ENCODE measurements at regions not wholly inside any gene's neighbourhood (a gene's known extent, or its start where the extent isn't known, plus 50 kb on each side); places are given as distances from the start of the nearest gene placed in this dataset.
A peak's percentile ranks its signal among the peaks of the same experiment; 100 is the strongest.

- Mint-ChIP-seq H3K4me1 (no peaks in the 10 kb centered on the region), H3K4me3 (no peak overlapping the region), H3K9me3 (no peaks in the 10 kb centered on the region), H3K36me3 (no peaks in the 10 kb centered on the region), H3K27ac (no peak overlapping the region)
- DNase-seq (ENCODE audit: low spot score in 2 of 2) = no peak
- no peak for ATAC-seq
These were observed 670.2 kb downstream of the DIAPH3 start for GRCh38 chr13:59493436-59493965.

- DNase-seq (ENCODE audit: low spot score in 2 of 2) = no peak
These were observed 669.6 kb downstream of the DIAPH3 start for GRCh38 chr13:59494151-59494550.

DNA sequence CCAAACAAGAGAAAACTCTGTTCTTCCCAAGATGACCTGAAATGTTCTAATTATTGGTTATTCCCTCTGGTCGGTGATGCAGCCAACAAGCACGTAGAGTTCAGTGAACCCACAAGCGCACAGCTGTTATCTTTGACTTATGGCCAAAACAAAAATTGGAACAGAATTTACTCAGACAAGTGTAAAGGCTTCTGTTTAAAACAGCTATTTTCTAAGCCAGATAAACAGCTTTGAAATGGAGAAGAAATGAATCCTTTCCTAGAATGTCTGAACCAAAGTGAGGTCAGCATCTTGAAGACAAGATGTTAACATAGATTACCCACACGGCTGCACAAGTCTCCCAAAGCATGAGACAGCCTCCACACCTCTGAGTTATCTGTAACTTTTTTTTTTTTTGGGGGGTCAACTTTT lies 669.2 kb downstream of the DIAPH3 start:
- Mint-ChIP-seq H3K27ac (no peak overlapping the region), H3K36me3 (no peaks in the 10 kb centered on the region), H3K4me1 (no peaks in the 10 kb centered on the region), H3K9me3 (no peaks in the 10 kb centered on the region), H3K4me3 (no peak overlapping the region)
- no peak for DNase-seq (ENCODE audit: low spot score in 2 of 2)
- ATAC-seq = no peak

More at GRCh38 chr13:59494151-59494550, 669.6 kb downstream of the DIAPH3 start:
- Mint-ChIP-seq H3K36me3 (no peaks in the 10 kb centered on the region), H3K27ac (no peak overlapping the region), H3K9me3 (no peaks in the 10 kb centered on the region), H3K4me3 (no peak overlapping the region), H3K4me1 (no peaks in the 10 kb centered on the region)
- ATAC-seq = no peak

DNA sequence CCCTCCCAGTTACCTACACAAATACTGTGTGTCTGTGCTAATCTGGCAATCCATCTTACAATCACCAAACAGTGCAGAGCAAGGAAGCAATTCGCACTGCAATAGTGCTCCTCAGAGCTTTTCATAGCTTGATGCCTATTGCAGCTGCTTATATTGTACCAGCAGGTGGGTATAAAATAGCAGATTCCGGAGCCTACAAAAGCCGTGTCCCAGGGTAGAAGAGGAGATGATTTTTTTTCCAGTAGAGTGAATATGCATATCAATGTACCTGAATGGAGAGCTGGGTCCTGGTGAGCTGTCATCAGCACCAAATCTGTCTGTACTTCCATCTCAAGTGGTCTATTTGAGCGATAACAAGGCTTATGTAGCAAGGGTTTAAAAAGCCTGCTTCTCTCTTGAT lies 668.4 kb downstream of the DIAPH3 start:
- Mint-ChIP-seq H3K9me3 (no peaks in the 10 kb centered on the region), H3K27ac (no peak overlapping the region), H3K4me1 (no peaks in the 10 kb centered on the region), H3K36me3 (no peaks in the 10 kb centered on the region), H3K4me3 (no peak overlapping the region)
- ATAC-seq (no peak), DNase-seq (ENCODE audit: low spot score in 2 of 2) (no peak)

- H3K4me1 Mint-ChIP-seq = no peaks in the 10 kb centered on the region
- H3K36me3 Mint-ChIP-seq = no peaks in the 10 kb centered on the region
- H3K4me3 Mint-ChIP-seq = no peak overlapping the region
- ATAC-seq = no peak
- H3K9me3 Mint-ChIP-seq = no peaks in the 10 kb centered on the region
- no peak overlapping the region for H3K27ac Mint-ChIP-seq
- no peak for DNase-seq (ENCODE audit: low spot score in 2 of 2)
These were observed 667.7 kb downstream of the DIAPH3 start for GRCh38 chr13:59495936-59496512.

GRCh38 chr13:59497621-59498247 lies 666.0 kb downstream of the DIAPH3 start:
- ATAC-seq (peak; percentile 28), DNase-seq (ENCODE audit: low spot score in 2 of 2) (no peak)
- H3K27ac Mint-ChIP-seq = no peak overlapping the region
- H3K36me3 Mint-ChIP-seq = no peaks in the 10 kb centered on the region
- H3K9me3 Mint-ChIP-seq = no peaks in the 10 kb centered on the region
- H3K4me1 Mint-ChIP-seq = no peaks in the 10 kb centered on the region
- no peak overlapping the region for H3K4me3 Mint-ChIP-seq

DNA sequence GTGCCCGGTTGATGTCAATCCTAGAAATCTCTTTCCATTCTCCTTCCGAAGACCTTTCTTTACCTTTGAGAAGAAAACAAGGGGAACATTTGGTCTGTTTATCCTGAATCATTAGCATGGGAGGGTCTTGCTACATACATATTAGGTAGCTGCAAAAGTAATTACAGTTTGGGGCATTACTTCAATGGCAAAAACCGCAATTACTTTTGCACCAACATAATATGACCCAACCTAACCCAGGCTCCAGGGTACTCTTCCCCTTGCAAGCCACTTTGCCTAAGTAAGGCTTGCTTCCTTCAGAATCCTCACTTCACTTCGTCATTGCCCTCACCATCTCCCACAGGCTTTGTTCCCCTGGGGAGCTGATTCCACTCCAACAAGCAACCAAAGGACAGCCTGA lies 662.7 kb downstream of the DIAPH3 start:
- H3K9me3 Mint-ChIP-seq = no peaks in the 10 kb centered on the region
- no peak for ATAC-seq
- no peak overlapping the region for H3K27ac Mint-ChIP-seq
- H3K4me3 Mint-ChIP-seq = no peak overlapping the region
- no peaks in the 10 kb centered on the region for H3K36me3 Mint-ChIP-seq
- DNase-seq (ENCODE audit: low spot score in 2 of 2) = no peak
- H3K4me1 Mint-ChIP-seq = no peaks in the 10 kb centered on the region

DNA sequence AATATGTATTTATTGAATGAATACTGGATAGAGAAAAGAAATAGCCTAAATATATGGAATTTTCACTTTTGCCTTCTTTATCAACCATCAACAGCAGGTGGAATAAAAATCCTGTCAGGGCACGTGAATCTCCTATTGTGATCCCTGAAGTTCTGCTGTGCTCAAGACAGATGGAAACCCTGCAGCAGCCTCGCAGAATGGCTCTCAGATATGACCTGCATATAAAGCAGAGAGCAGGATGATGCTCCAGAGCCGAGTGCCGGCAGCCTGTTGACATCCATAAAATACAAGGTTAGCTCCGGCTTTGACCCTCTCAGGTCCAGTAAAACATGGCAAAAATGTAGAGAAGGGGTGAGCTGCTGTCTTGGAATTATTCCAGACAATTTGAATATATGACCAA lies 659.3 kb downstream of the DIAPH3 start:
- no peak for ATAC-seq
- no peaks in the 10 kb centered on the region for H3K4me1 Mint-ChIP-seq

DNA sequence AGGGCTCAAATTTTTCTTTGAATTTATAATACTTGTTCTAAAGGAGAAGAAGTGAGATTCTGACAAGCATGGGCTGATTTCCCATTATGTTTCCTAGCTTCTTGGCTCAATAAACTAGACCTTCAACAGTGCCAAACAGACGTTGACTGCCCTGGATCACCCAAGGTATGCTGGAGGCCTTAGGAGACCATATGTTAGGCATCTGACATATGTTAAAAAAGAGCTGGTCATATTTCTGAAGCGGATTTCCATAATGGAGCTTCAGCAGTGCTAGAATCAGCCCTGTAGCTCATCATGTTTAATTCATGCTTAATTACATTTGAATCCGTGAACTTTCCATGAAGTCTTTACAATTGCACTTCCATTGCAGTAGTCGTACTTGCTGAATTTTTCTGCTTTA lies 653.3 kb downstream of the DIAPH3 start:
- H3K4me1 Mint-ChIP-seq = no peaks in the 10 kb centered on the region
- no peak for ATAC-seq
- no peaks in the 10 kb centered on the region for H3K36me3 Mint-ChIP-seq
- DNase-seq (ENCODE audit: low spot score in 2 of 2) = no peak
- H3K27ac Mint-ChIP-seq = no peak overlapping the region
- H3K4me3 Mint-ChIP-seq = no peak overlapping the region
- H3K9me3 Mint-ChIP-seq = no peaks in the 10 kb centered on the region

More for the DNA sequence above, 659.3 kb downstream of the DIAPH3 start:
- no peak overlapping the region for H3K27ac Mint-ChIP-seq
- no peak overlapping the region for H3K4me3 Mint-ChIP-seq
- H3K36me3 Mint-ChIP-seq = no peaks in the 10 kb centered on the region
- H3K9me3 Mint-ChIP-seq = no peaks in the 10 kb centered on the region
- DNase-seq (ENCODE audit: low spot score in 2 of 2) = no peak

DNA sequence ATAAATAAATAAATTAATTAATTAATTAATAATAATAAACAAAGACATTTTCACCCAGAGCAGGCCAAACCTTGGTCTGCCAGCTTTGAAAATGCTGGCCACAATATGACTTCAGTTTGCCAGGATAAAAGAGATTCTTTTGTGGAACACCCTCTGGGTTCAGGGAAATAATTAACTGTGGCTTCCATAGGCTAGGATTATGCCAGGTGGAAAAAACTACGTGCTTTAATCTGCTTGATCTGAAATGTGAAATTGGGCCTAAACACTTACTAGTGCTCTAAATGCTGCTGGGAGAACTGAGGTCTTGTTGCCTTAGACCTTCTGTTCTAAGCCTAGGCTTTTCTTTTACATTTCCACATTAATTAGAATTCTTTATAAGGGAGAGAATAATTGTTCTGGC lies 650.0 kb downstream of the DIAPH3 start:
- no peak for ATAC-seq
- Mint-ChIP-seq H3K27ac (no peak overlapping the region), H3K4me1 (no peaks in the 10 kb centered on the region), H3K9me3 (no peaks in the 10 kb centered on the region), H3K4me3 (no peak overlapping the region), H3K36me3 (no peaks in the 10 kb centered on the region)
- DNase-seq (ENCODE audit: low spot score in 2 of 2) = no peak

- no peaks in the 10 kb centered on the region for H3K4me1 Mint-ChIP-seq
- no peaks in the 10 kb centered on the region for H3K36me3 Mint-ChIP-seq
- H3K4me3 Mint-ChIP-seq = no peak overlapping the region
- no peak overlapping the region for H3K27ac Mint-ChIP-seq
- DNase-seq (ENCODE audit: low spot score in 2 of 2) (no peak), ATAC-seq (no peak)
- H3K9me3 Mint-ChIP-seq = no peaks in the 10 kb centered on the region
These were observed 649.4 kb downstream of the DIAPH3 start for GRCh38 chr13:59514316-59514715.

DNA sequence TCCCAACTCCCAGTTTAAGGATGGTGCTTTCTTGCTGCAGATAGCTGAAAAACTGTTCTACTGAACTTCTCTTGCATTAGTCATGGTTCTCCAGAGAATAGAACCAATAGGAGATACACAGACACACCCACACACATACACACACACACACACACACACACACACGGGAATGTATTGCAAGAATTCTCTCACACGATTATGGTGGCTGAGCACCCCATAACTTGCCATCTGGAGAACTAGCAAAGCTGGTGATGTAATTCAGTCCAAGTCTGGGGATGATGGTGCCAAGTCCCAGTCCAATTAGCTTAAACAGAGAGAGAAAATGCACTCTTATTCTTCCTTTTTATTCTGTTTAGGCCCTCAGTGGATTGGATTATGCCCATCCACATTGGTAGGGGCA lies 643.9 kb downstream of the DIAPH3 start:
- DNase-seq (ENCODE audit: low spot score in 2 of 2) (no peak), ATAC-seq (no peak)
- Mint-ChIP-seq H3K36me3 (no peaks in the 10 kb centered on the region), H3K4me1 (no peaks in the 10 kb centered on the region), H3K27ac (no peak overlapping the region), H3K4me3 (no peak overlapping the region), H3K9me3 (no peaks in the 10 kb centered on the region)

DNA sequence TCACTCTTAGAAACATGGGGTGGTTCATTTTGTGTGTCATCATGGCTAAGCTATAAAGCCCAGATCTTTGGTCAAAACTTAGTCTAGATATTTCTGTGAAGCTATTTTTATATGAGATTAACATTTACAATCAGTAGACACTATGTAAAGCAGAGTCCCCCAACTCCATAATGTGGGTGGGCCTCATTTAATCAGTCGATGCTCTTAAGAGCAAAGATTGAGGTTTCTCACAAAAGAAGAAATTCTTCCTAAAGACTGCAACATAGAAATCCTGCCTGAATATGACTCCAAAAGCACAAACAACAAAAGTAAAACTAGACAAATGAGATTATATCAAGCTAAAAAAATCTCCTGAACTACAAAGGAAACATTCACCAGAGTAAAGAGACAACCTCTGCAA lies 642.2 kb downstream of the DIAPH3 start:
- H3K4me3 Mint-ChIP-seq = no peak overlapping the region
- H3K9me3 Mint-ChIP-seq = no peaks in the 10 kb centered on the region
- H3K36me3 Mint-ChIP-seq = no peaks in the 10 kb centered on the region
- H3K4me1 Mint-ChIP-seq = no peaks in the 10 kb centered on the region
- no peak overlapping the region for H3K27ac Mint-ChIP-seq
- DNase-seq (ENCODE audit: low spot score in 2 of 2) = no peak
- ATAC-seq = no peak

DNA sequence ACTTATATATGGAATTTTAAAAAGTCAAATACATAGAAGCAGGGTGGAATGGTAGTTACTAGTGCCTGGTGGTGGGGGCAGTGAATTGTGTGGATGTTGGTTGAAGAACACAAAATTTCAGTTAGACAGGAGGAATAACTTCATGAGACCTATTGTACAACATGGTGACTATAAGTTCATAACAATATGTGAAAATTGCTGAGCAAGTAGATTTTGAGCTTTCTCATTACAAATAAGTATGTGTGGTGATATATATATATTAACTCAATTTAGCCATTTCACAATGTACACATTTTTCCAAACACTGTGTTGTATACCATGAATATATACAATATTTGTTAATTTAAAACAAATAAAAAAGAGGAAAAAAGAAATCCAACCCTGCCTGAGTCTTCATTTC lies 641.1 kb downstream of the DIAPH3 start:
- Mint-ChIP-seq H3K36me3 (no peaks in the 10 kb centered on the region), H3K9me3 (no peaks in the 10 kb centered on the region), H3K4me3 (no peak overlapping the region), H3K4me1 (no peaks in the 10 kb centered on the region), H3K27ac (no peak overlapping the region)
- DNase-seq (ENCODE audit: low spot score in 2 of 2) (no peak), ATAC-seq (no peak)

- no peak overlapping the region for H3K4me3 Mint-ChIP-seq
- H3K36me3 Mint-ChIP-seq = no peaks in the 10 kb centered on the region
- ATAC-seq (no peak), DNase-seq (ENCODE audit: low spot score in 2 of 2) (no peak)
- H3K9me3 Mint-ChIP-seq = no peaks in the 10 kb centered on the region
- H3K4me1 Mint-ChIP-seq = peaks cover 6% of the 10 kb centered on the region
- no peak overlapping the region for H3K27ac Mint-ChIP-seq
These were observed 636.2 kb downstream of the DIAPH3 start for GRCh38 chr13:59527500-59527899.

DNA sequence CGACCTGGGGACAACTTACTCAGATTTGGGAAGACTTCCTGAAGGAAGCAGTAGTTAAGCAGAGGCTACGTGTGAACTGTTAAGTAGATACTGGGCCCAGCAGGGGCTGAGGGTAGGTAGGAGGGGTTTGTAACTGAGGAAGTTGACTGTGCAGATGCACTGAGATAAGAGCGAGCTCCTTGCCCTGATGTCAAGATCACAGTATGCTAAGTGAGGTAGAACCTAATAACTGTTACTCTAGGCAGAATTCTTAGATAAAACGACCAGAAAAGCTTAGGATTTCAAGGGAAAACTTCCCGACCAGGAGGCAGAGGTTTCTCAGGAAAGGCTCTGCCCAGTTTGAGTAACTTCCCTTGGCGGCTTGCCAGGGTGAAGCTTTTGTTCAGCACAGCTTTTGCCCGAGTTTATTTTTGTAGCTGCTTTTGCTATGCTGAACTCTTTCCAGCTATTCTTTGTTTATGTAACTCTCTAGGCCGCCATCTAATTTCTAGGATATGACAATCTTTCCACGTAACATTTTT lies 632.1 kb downstream of the DIAPH3 start:
- no peaks in the 10 kb centered on the region for H3K36me3 Mint-ChIP-seq
- ATAC-seq = peak; percentile 68
- H3K4me1 Mint-ChIP-seq = peaks cover 6% of the 10 kb centered on the region
- DNase-seq (ENCODE audit: low spot score in 2 of 2) = no peak
- peak overlapping the region; percentile 4 for H3K27ac Mint-ChIP-seq
- no peak overlapping the region for H3K4me3 Mint-ChIP-seq
- H3K9me3 Mint-ChIP-seq = no peaks in the 10 kb centered on the region
